Erythroblast (primary cell): ENCODE measurements at regions not wholly inside any gene's neighbourhood (a gene's known extent, or its start where the extent isn't known, plus 50 kb on each side); places are given as distances from the start of the nearest gene placed in this dataset.

Experiments
- DNase-seq, 2 experiments: peaks; one replicate each; lab custom pipeline; 2025; lab: John Stamatoyannopoulos, UW
- GATA1 ChIP-seq: IDR thresholded peaks from 2 replicates; pipeline ENCODE4 v1.6.1; 2011; ENCODE audit warnings: low read depth, mild to moderate bottlenecking, control low read depth, low read length, moderate library complexity
- POLR2A ChIP-seq: IDR thresholded peaks from 2 replicates; pipeline ENCODE4 v1.6.1; 2011; ENCODE audit warnings: mild to moderate bottlenecking, low read length

GRCh38 chr5:9721161-9721560 lies 91.0 kb upstream of the TAS2R1 start:
- no peak for DNase-seq
- TF ChIP-seq POLR2A: no peak
- no peak for TF ChIP-seq GATA1

DNA sequence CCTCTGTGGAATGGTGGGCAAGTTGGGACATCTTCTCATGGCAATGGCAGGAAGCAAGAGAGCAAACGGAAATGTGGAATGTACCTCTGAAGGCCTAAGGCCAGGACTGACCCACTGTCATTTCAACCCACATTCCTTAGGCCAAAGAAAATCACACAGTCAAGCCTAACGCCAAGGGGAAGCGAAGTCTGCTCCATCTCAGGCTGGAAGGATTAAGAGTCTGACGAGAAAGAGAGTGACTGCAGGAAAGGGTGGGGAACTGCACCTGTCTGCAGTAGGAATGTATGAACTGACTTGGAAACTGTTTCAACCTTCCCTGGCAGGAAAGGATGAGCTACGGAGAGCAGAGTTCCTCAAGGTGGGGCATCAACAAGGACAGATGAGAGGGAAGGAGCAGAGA lies 90.2 kb upstream of the TAS2R1 start:
- TF ChIP-seq POLR2A (no peak), GATA1 (no peak)
- DNase-seq: no peak

- DNase-seq: no peak
- no peak for TF ChIP-seq GATA1
- TF ChIP-seq POLR2A: no peak
These were observed 86.7 kb upstream of the TAS2R1 start for GRCh38 chr5:9716838-9717281.

GRCh38 chr5:9715891-9716335 lies 85.8 kb upstream of the TAS2R1 start:
- TF ChIP-seq GATA1 (no peak), POLR2A (no peak)

DNA sequence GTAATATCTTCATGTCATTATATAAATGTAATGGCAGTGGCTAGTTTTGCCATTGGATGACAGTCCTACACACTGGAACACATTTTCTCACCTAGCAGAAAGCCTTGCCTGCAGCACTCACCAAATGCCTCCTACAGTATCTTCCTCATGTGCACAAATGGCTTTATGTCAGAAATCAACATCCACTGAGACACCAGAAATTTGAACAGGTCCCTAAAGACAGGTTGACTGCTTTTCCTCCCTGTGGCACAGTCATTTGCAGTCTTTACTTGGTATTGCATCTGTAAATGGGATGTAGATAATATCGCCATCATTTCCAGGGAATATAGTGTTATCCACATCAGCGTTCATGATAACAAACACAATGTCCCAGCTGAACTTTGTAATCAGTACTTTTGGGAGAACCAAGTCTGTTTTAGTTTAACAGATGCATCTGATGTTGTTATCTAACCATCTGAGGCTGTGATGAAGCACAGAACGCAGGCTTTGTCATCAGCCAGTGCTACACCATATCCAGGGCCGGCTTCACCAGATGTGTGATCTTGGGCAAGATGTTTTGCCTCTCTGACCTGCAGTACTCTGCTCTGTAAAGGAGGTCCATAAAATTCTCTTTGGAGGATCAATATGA lies 83.9 kb upstream of the TAS2R1 start:
- TF ChIP-seq GATA1 (no peak), POLR2A (no peak)
- DNase-seq: no peak

More at GRCh38 chr5:9715891-9716335, 85.8 kb upstream of the TAS2R1 start:
- DNase-seq: no peak

GRCh38 chr5:9713356-9713755 lies 83.2 kb upstream of the TAS2R1 start:
- no peak for TF ChIP-seq POLR2A
- DNase-seq: no peak

DNA sequence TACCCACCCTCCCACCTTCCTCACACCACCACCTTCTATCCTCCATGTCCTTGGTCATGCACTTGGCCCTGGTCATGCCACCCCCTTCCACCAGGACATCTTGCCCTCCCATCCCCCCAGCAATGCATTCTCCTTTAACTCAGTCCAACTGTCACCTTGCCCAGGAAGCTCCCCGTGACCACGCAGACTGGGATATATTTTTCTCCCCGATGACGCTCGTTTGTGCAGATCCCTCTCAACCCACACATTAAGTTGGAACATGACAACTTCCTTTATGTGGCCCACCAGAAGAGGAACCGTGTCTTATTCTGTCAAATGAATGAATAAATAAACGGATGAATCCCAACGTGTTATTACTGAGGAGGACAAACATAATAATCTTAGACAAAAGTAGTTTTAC lies 82.8 kb upstream of the TAS2R1 start:
- no peak for DNase-seq
- no peak for TF ChIP-seq POLR2A

DNA sequence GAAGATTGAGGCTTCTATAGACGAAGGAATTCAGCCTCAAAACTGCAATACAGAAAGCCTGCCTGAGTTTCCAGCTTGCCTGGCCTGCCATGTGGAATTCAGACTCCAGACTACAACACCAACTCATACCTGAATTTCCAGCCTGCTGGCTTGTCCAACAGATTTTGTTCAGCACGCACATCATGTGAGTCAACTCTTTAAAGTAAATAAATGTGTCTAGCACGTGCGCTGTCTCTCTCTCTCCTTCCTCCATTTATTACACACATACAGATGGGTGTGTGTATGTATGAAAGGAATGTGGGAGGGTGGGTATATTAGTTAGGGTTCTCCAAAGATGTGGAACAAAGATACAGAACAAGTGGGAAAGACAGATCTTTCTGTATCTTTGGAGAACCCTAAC lies 82.4 kb upstream of the TAS2R1 start:
- no peak for DNase-seq
- no peak for TF ChIP-seq GATA1
- TF ChIP-seq POLR2A: no peak

- TF ChIP-seq GATA1 (no peak), POLR2A (no peak)
- no peak for DNase-seq
These were observed 79.9 kb upstream of the TAS2R1 start for GRCh38 chr5:9710069-9710468.

DNA sequence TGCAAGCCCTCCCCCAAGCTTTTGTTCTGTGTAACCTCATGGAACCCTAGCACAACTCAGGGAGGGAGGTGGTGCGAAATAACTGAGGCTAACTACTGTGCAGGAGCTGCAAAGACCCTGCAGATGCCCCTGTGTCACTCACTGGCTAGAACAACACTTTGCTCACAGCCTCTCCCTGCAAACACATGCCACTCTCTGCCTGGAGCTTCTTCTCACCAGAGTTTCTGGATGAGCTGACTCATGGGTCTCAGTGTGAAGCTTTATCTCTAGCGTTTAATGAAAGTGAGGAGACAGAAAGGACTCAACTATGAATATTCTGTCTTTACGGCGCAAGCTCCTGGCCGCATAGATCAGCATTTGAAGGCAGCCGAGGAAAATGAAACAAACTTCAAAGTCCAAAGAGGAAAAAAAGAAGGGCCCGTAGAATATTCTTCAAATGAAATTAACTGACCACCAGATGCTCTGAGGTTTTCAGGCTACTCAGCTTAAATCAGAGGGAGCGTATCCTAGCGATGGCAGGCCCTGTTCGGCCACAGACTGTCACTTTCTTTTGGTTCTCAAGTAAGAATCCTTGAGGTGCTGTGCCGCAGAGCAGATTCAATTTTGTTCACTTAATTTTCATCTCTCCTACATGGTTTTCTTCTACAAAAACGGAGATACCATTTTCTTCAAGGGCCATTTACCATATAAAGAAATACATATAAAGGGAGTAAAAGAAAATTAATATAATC lies 77.7 kb upstream of the TAS2R1 start:
- TF ChIP-seq GATA1: no peak
- no peak for TF ChIP-seq POLR2A
- DNase-seq: no peak

DNA sequence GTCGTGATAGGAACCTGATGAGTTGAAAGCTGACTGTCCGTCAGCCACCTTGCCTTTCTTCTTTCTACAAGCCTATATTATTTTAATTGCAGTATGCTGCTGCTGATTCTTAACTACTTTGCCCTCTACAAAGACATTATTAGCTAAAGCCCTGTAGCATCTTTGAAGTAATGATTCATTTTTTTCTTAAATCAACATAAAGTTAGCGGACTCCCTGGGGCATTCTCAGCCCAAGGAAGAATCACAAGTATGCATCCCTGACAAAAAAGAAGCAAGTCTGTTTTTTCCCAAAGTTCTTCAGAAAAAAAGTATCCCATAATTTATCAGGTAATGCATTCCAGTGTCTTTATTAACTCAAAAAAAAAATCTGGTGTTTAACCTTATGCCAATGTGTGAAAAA lies 69.5 kb upstream of the TAS2R1 start:
- TF ChIP-seq POLR2A (no peak), GATA1 (no peak)
- DNase-seq: no peak

- DNase-seq: no peak
- no peak for TF ChIP-seq POLR2A
- TF ChIP-seq GATA1: no peak
These were observed 68.7 kb upstream of the TAS2R1 start for GRCh38 chr5:9698841-9699240.

DNA sequence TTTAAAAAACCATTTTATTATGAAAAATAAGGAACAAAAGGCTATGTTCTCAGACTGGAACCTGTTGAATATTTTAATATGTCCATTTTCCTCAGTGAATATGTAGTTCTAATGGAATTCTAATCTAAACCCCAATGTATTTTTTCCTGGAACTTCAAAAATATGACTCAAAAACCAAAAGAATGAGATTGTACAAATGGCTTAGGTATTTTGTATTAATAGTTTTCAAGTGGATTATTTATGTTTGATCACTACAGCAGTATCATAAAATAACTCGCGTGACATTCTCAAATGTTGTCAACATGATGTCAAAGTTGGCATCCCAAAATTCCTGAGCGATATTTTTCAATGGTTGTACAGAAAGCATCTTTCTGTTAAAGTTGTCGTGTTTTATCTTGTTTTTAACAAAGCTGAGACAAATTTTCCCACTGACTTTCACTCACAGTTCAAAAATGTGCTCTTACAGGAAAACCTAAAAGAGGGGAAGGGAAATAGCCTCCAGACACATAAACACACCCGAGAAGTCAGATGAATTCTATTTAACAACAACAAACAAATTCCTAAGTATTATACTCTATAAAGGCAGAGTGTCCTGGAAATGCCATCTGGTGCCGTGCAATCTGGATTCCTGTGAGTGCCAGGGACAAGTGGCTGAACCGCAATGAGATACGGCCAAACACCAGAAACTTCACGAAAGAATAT lies 68.1 kb upstream of the TAS2R1 start:
- TF ChIP-seq GATA1: no peak
- TF ChIP-seq POLR2A: no peak
- DNase-seq: no peak

GRCh38 chr5:9692576-9692975 lies 62.4 kb upstream of the TAS2R1 start:
- no peak for DNase-seq
- TF ChIP-seq GATA1 (no peak), POLR2A (no peak)
